H1 (cell line): ENCODE measurements at regions not wholly inside any gene's neighbourhood (a gene's known extent, or its start where the extent isn't known, plus 50 kb on each side); places are given as distances from the start of the nearest gene placed in this dataset.

Experiments used
- CTCF ChIA-PET: fragments of 300-600 bp; sonication (Branson Sonifier 250); formaldehyde crosslinking; loops from one replicate; lab custom pipeline; 2021; ENCODE audit not compliant: partially characterized antibody; lab: Charles Lee
- POLR2A ChIA-PET: fragments of 300-600 bp; sonication (Branson Sonifier 250); formaldehyde crosslinking; loops from one replicate; lab custom pipeline; 2021; ENCODE audit warnings: inconsistent platforms; ENCODE audit not compliant: partially characterized antibody; lab: Charles Lee
- DNase-seq, 2 experiments: peaks; one replicate each; pipeline versions ENCODE4 v3.0.0 to v3.0.0-alpha.2; 2010 to 2022; ENCODE audit warnings: low spot score in 2 of 2, low read depth in 1 of 2, mixed read lengths in 1 of 2
- FAIRE-seq: peaks from 2 replicates; lab custom pipeline; 2011; peaks lifted over from hg19 to GRCh38; lab: Jason Lieb, UNC
- H2AFZ ChIP-seq: 2 replicates; pipeline ENCODE4 v1.8.1; 2012; ENCODE audit warnings: low read length, inconsistent platforms
- H2AK5ac ChIP-seq: 2 replicates; pipeline ENCODE4 v1.6.1; 2013; ENCODE audit warnings: low read depth, low read length
- H2BK120ac ChIP-seq: replicated peaks from 2 replicates; pipeline ENCODE3; 2013; ENCODE audit warnings: low read depth, low read length, inconsistent platforms
- H2BK12ac ChIP-seq: 2 replicates; pipeline ENCODE4 v1.6.1; 2013; ENCODE audit warnings: low read depth, low read length
- H2BK15ac ChIP-seq: 2 replicates; pipeline ENCODE4 v1.6.1; 2013; ENCODE audit warnings: low read length
- H2BK20ac ChIP-seq: 2 replicates; pipeline ENCODE4 v1.6.1; 2013; ENCODE audit warnings: low read length
- H2BK5ac ChIP-seq: 2 replicates; pipeline ENCODE4 v1.6.1; 2013; ENCODE audit warnings: low read depth, low read length
- H3K14ac ChIP-seq: 2 replicates; pipeline ENCODE4 v1.6.1; 2013; ENCODE audit warnings: inconsistent platforms; ENCODE audit not compliant: insufficient read length
- H3K18ac ChIP-seq: 2 replicates; pipeline ENCODE4 v1.6.1; 2013; ENCODE audit warnings: low read length; ENCODE audit errors: extremely low read depth
- H3K23ac ChIP-seq: 2 replicates; pipeline ENCODE4 v1.6.1; 2013; ENCODE audit warnings: inconsistent platforms; ENCODE audit not compliant: insufficient read length
- H3K23me2 ChIP-seq: 2 replicates; pipeline ENCODE4 v1.6.1; 2013; ENCODE audit warnings: low read depth, low read length
- H3K27ac ChIP-seq: 2 replicates; pipeline ENCODE4 v1.6.1; 2011; ENCODE audit warnings: low read depth, low read length, inconsistent platforms
- H3K27me3 ChIP-seq, 4 experiments: replicated peaks in 1 of 4; 1 replicate in 1 of 4; 2 replicates in 3 of 4; pipeline versions ENCODE4 v1.6.1 to v1.8.1; 2011 to 2013; ENCODE audit warnings: low read length in 3 of 4, mild to moderate bottlenecking in 3 of 4, inconsistent platforms in 2 of 4, mixed read lengths in 2 of 4, moderate library complexity in 1 of 4; ENCODE audit not compliant: control insufficient read depth in 3 of 4, insufficient read depth in 3 of 4; ENCODE audit errors: extremely low read depth in 1 of 4
- H3K36me3 ChIP-seq, 4 experiments: 2 replicates each; pipeline versions ENCODE4 v1.6.1 to v1.8.1; 2011 to 2013; ENCODE audit warnings: mild to moderate bottlenecking in 4 of 4, low read length in 3 of 4, moderate library complexity in 2 of 4, control low read depth in 1 of 4, inconsistent platforms in 1 of 4; ENCODE audit not compliant: insufficient read depth in 4 of 4, control insufficient read depth in 2 of 4
- H3K4ac ChIP-seq: replicated peaks from 2 replicates; pipeline ENCODE3; 2013; ENCODE audit warnings: low read length, low read depth, mixed read lengths, inconsistent platforms; ENCODE audit not compliant: insufficient read length
- H3K4me1 ChIP-seq, 4 experiments: replicated peaks in 1 of 4; 1 replicate in 1 of 4; 2 replicates in 3 of 4; pipeline versions ENCODE4 v1.6.1 to v1.8.1; 2011 to 2013; ENCODE audit warnings: low read length in 3 of 4, inconsistent platforms in 2 of 4, mixed read lengths in 1 of 4; ENCODE audit not compliant: insufficient read depth in 4 of 4, control insufficient read depth in 3 of 4
- H3K4me2 ChIP-seq, 2 experiments: 2 replicates each; pipeline versions ENCODE4 v1.6.1 to v1.8.1; 2011 to 2013; ENCODE audit warnings: low read depth in 2 of 2, low read length in 2 of 2, control low read depth in 1 of 2, inconsistent platforms in 1 of 2, mild to moderate bottlenecking in 1 of 2; ENCODE audit not compliant: insufficient read depth in 1 of 2
- H3K4me3 ChIP-seq, 4 experiments: fragments of 200-600, 300-600 bp in 1 of 4; sonication (generic), shearing (Covaris generic), sonication (Bioruptor Twin) in 1 of 4; 2 replicates each; pipeline versions ENCODE4 v1.5.1 to v1.8.1; 2011 to 2016; ENCODE audit warnings: low read length in 4 of 4, low read depth in 3 of 4, control low read depth in 2 of 4, inconsistent platforms in 2 of 4, mild to moderate bottlenecking in 2 of 4, mixed read lengths in 1 of 4, moderate library complexity in 1 of 4; ENCODE audit not compliant: insufficient read depth in 2 of 4; ENCODE audit errors: extremely low read depth in 1 of 4
- H3K56ac ChIP-seq: replicated peaks from 2 replicates; pipeline ENCODE3; 2013; ENCODE audit warnings: low read depth, mild to moderate bottlenecking, mixed read lengths, low read length, inconsistent platforms; ENCODE audit not compliant: insufficient read length
- H3K79me1 ChIP-seq: 2 replicates; pipeline ENCODE4 v1.6.1; 2013; ENCODE audit warnings: low read depth, low read length, control low read depth
- H3K79me2 ChIP-seq, 2 experiments: 2 replicates each; pipeline versions ENCODE4 v1.6.1 to v1.8.1; 2012 to 2013; ENCODE audit warnings: low read length in 2 of 2, mild to moderate bottlenecking in 2 of 2, inconsistent platforms in 1 of 2; ENCODE audit not compliant: insufficient read depth in 2 of 2, control insufficient read depth in 1 of 2
- H3K9ac ChIP-seq, 4 experiments: replicated peaks in 1 of 4; 1 replicate in 1 of 4; 2 replicates in 3 of 4; pipeline versions ENCODE4 v1.6.1 to v1.8.1; 2011 to 2013; ENCODE audit warnings: low read depth in 3 of 4, low read length in 3 of 4, control low read depth in 2 of 4, mild to moderate bottlenecking in 2 of 4, moderate library complexity in 2 of 4, inconsistent platforms in 1 of 4; ENCODE audit errors: extremely low read depth in 1 of 4
- H3K9me3 ChIP-seq, 2 experiments: 2 replicates each; pipeline versions ENCODE4 v1.6.1 to v1.8.1; 2012 to 2013; ENCODE audit warnings: mild to moderate bottlenecking in 2 of 2, moderate library complexity in 2 of 2, control low read depth in 1 of 2, inconsistent platforms in 1 of 2, low read depth in 1 of 2, low read length in 1 of 2, mixed read lengths in 1 of 2; ENCODE audit not compliant: insufficient read depth in 2 of 2
- H4K20me1 ChIP-seq, 2 experiments: replicated peaks in 1 of 2; 2 replicates each; pipeline versions ENCODE3 to v1.8.1; 2011 to 2013; ENCODE audit warnings: inconsistent platforms in 2 of 2, low read length in 2 of 2, mild to moderate bottlenecking in 1 of 2; ENCODE audit not compliant: insufficient read depth in 2 of 2, control insufficient read depth in 1 of 2
- H4K5ac ChIP-seq: 2 replicates; pipeline ENCODE4 v1.6.1; 2013; ENCODE audit warnings: low read length, low read depth, mixed read lengths, inconsistent platforms; ENCODE audit not compliant: insufficient read length
- H4K8ac ChIP-seq: 2 replicates; pipeline ENCODE4 v1.8.0; 2013; ENCODE audit warnings: mild to moderate bottlenecking, moderate library complexity, low read length, inconsistent platforms; ENCODE audit not compliant: insufficient read depth; ENCODE audit errors: extremely low read depth
- H4K91ac ChIP-seq: replicated peaks from 2 replicates; pipeline ENCODE3; 2013; ENCODE audit warnings: low read length, mixed read lengths, inconsistent platforms; ENCODE audit not compliant: insufficient read length
- ASH2L ChIP-seq: fragments of 200-600, 300-600 bp; sonication (generic); IDR thresholded peaks from one replicate; pipeline ENCODE4 v1.7.1; 2017; ENCODE audit warnings: low read length
- BACH1 ChIP-seq: IDR thresholded peaks from 2 replicates; pipeline ENCODE4 v1.6.1; 2012; ENCODE audit warnings: low read length, improper control_type of control experiment
- CHD2 ChIP-seq: IDR thresholded peaks from 2 replicates; pipeline ENCODE4 v1.6.1; 2012; ENCODE audit warnings: low read length, improper control_type of control experiment
- CTCF ChIP-seq, 3 experiments: IDR thresholded peaks; 1 replicate in 2 of 3; 2 replicates in 1 of 3; pipeline versions ENCODE4 v1.5.1 to v1.6.1; 2011; ENCODE audit warnings: low read length in 3 of 3, mild to moderate bottlenecking in 3 of 3, inconsistent platforms in 2 of 3, low read depth in 1 of 3, moderate library complexity in 1 of 3; ENCODE audit not compliant: insufficient read depth in 1 of 3; ENCODE audit errors: control extremely low read depth in 1 of 3
- GTF2F1 ChIP-seq: IDR thresholded peaks from 2 replicates; pipeline ENCODE4 v1.6.1; 2012; ENCODE audit warnings: low read depth, low read length, improper control_type of control experiment, borderline replicate concordance
- HDAC6 ChIP-seq: IDR thresholded peaks from one replicate; pipeline ENCODE4 v1.7.1; 2012; ENCODE audit warnings: low read depth, mild to moderate bottlenecking, inconsistent platforms, low read length, moderate library complexity
- KDM4A ChIP-seq: IDR thresholded peaks from one replicate; pipeline ENCODE4 v1.7.1; 2012; ENCODE audit warnings: low read depth, mild to moderate bottlenecking, moderate library complexity, low read length, inconsistent platforms; ENCODE audit not compliant: severe bottlenecking
- KDM5A ChIP-seq: fragments of 200-600 bp; IDR thresholded peaks from 2 replicates; pipeline ENCODE4 v1.7.1; 2012; ENCODE audit warnings: mild to moderate bottlenecking, low read length, inconsistent platforms, mixed read lengths
- POLR2A ChIP-seq, 2 experiments: IDR thresholded peaks; 1 replicate in 1 of 2; 2 replicates in 1 of 2; pipeline ENCODE4 v1.6.1; 2011; ENCODE audit warnings: low read depth in 2 of 2, low read length in 2 of 2, mild to moderate bottlenecking in 2 of 2; ENCODE audit errors: control extremely low read depth in 1 of 2
- RBBP5 ChIP-seq: IDR thresholded peaks from 2 replicates; pipeline ENCODE4 v1.7.1; 2012; ENCODE audit warnings: low read depth, mild to moderate bottlenecking, inconsistent platforms, low read length, moderate library complexity, borderline replicate concordance
- SIN3A ChIP-seq, 2 experiments: IDR thresholded peaks in 1 of 2; conservative IDR thresholded peaks in 1 of 2; 2 replicates each; pipeline ENCODE4 v1.6.1; 2011 to 2012; ENCODE audit warnings: low read length in 2 of 2, improper control_type of control experiment in 1 of 2, low read depth in 1 of 2, mild to moderate bottlenecking in 1 of 2
- WGBS, 2 experiments: shearing (Covaris generic) in 1 of 2; methylation state at CpG; one replicate each; pipeline versions ENCODE4 v1.1.6 to v1.1.7; 2013 to 2015; ENCODE audit warnings: low lambda C conversion rate in 2 of 2, mixed read lengths in 2 of 2, inconsistent platforms in 1 of 2, low coverage in 1 of 2, missing lambda C conversion rate in 1 of 2; ENCODE audit not compliant: insufficient replicate concordance in 2 of 2, insufficient coverage in 1 of 2, insufficient read length in 1 of 2; ENCODE audit errors: extremely low coverage in 1 of 2, missing lambda C conversion rate in 1 of 2; 5-methylcytosine and 5-hydroxymethylcytosine counted together

DNA sequence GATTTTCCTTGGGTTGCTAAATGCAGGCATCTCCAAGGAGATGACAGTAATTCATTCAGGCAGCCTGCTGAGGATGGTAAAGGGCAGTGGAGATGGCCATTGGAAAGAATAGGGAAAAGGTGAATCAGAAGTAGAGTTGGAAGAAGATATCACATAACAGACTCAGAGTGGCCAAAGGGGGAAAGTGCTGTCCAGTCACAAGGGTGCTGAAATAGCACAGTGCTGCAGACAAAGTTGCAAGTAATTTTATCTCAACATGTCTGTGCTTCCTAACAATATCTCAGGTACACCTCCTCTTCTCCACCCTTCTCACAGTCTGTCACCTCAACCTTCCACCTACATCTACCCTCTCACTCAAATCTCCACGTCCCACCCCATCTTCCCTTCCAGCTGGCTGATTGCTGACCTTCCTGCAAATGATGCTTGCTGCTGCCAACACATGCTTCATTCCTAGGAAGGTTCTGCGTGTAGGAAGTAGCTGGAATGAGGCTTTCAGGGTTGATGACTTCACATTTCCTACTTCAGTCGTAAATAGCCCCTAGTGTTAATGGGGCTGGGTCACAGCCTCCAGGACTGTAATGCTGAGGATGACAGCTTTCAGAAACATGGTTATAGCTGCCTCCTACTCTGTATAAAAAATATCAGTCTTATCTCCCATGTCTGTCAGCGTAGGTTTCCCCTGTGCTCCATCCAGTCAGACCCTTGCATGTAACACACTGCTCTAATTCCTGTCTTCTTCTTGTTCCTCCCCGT, 123.9 kb downstream of the CTNND1 start:
- Histone ChIP-seq H2BK5ac (no peak overlapping the region), H3K23me2 (no peaks in the 10 kb centered on the region), H2BK15ac (no peak overlapping the region), H3K9ac (no peak overlapping the region), H3K27me3 (no peaks in the 10 kb centered on the region), H3K23ac (no peak overlapping the region), H3K27ac (no peak overlapping the region), H3K14ac (no peak overlapping the region), H3K79me1 (no peaks in the 10 kb centered on the region), H3K36me3 (no peaks in the 10 kb centered on the region), H3K4ac (no peak overlapping the region), H3K9me3 (no peaks in the 10 kb centered on the region), H3K56ac (no peak overlapping the region), H4K91ac (no peak overlapping the region), H4K5ac (no peak overlapping the region), H4K20me1 (no peaks in the 10 kb centered on the region), H3K79me2 (no peaks in the 10 kb centered on the region), H3K4me3 (no peak overlapping the region), H4K8ac (no peak overlapping the region), H2AK5ac (no peak overlapping the region), H2AFZ (no peak overlapping the region), H3K4me1 (peaks cover 0 to 2% (median 0%) of the 10 kb centered on the region in 4 experiments; a peak in 2 of 7 replicates), H3K4me2 (no peak overlapping the region), H2BK20ac (no peak overlapping the region), H2BK120ac (no peak overlapping the region), H3K18ac (no peak overlapping the region), H2BK12ac (no peak overlapping the region)
- FAIRE-seq: peak; percentile 91
- ChIA-PET POLR2A (interaction anchor here (0.7 kb wide), 1 partner anchor 236 kb away, joined by 3 read pairs; the partner anchor contains the start of gene YPEL4), CTCF (interaction anchor here (0.5 to 1.7 kb wide), 2 partner anchors 175 to 290 kb away, joined by 3 to 5 read pairs; no protein-coding TSS in a partner anchor)
- peak in 1 of 2 experiments; percentile 46 for DNase-seq
- WGBS, 2 experiments: 83 to 100% methylated on average over 1 to 5 of the region's 5 CpGs
- TF ChIP-seq POLR2A (IDR thresholded peaks at IDR 0.05; ENCODE audit: control extremely low read depth in 1 of 2, low read depth in 2 of 2, low read length in 2 of 2): no peak
- no peak for TF ChIP-seq KDM4A
- TF ChIP-seq KDM5A: no peak
- no peak for TF ChIP-seq RBBP5
- no peak for TF ChIP-seq BACH1
- TF ChIP-seq GTF2F1: no peak
- no peak for TF ChIP-seq CHD2
- TF ChIP-seq HDAC6: no peak
- TF ChIP-seq ASH2L: no peak
- TF ChIP-seq SIN3A (conservative IDR thresholded peaks at IDR 0.05 in 1 of 2, IDR thresholded peaks at IDR 0.05 in 1 of 2; ENCODE audit: low read depth in 1 of 2, low read length in 2 of 2): peak in 1 of 2 experiments; percentile 62; a peak in 1 of 4 replicates
- no peak for TF ChIP-seq CTCF (IDR thresholded peaks at IDR 0.05; ENCODE audit: control extremely low read depth in 1 of 3, insufficient read depth in 1 of 3, low read depth in 1 of 3, low read length in 3 of 3)
